Memory B cell (primary cell): ENCODE measurements at regions not wholly inside any gene's neighbourhood (a gene's known extent, or its start where the extent isn't known, plus 50 kb on each side); places are given as distances from the start of the nearest gene placed in this dataset.

Experiments used
- ATAC-seq: fragments of 150-1000 bp; cut with Tn5 transposase; 2 replicates; pipeline ENCODE4 v1.10.0; 2021; ENCODE audit warnings: low read depth, mild to moderate bottlenecking, moderate library complexity
- DNase-seq, 2 donors: peaks; one replicate each; pipeline ENCODE4 v3.0.0; 2022; ENCODE audit warnings: low spot score in 2 of 2
- H3K27ac Mint-ChIP-seq: one replicate; pipeline ENCODE4 v1.8.0; 2022; ENCODE audit warnings: mild to moderate bottlenecking, moderate library complexity, mixed read lengths
- H3K27me3 Mint-ChIP-seq: one replicate; pipeline ENCODE4 v1.8.0; 2022; ENCODE audit warnings: mixed read lengths
- H3K36me3 Mint-ChIP-seq: one replicate; pipeline ENCODE4 v1.8.0; 2022; ENCODE audit warnings: mild to moderate bottlenecking, mixed read lengths
- H3K4me1 Mint-ChIP-seq: one replicate; pipeline ENCODE4 v1.8.0; 2022; ENCODE audit warnings: mixed read lengths
- H3K4me3 Mint-ChIP-seq: one replicate; pipeline ENCODE4 v1.8.0; 2022; ENCODE audit warnings: mild to moderate bottlenecking, moderate library complexity, mixed read lengths
- H3K9me3 Mint-ChIP-seq: one replicate; pipeline ENCODE4 v1.8.0; 2022; ENCODE audit warnings: mixed read lengths

DNA sequence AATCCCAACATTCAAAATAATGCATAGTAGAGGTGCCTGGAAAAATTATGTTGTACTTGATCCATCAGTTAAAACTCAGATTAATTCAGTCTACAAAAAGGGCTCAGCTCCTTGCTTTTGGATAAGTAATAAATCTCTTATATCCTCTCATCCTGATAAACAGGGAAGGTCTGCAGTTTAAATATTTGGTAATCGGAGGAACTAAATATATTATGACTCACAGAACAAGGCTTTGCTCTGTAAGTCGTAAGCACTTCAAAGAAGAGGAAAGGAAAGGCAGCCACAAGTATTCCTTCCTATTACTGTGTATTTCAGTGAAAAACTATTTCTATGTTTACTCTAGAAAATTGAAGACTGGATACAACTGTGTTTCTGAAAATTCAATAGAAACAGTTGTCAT lies 757.9 kb downstream of the CDY2B start:
- H3K4me1 Mint-ChIP-seq: no peaks in the 10 kb centered on the region
- H3K36me3 Mint-ChIP-seq: no peaks in the 10 kb centered on the region
- DNase-seq (no peak), ATAC-seq (no peak)
- H3K27me3 Mint-ChIP-seq: no peaks in the 10 kb centered on the region
- H3K9me3 Mint-ChIP-seq: peaks cover 7% of the 10 kb centered on the region
- no peak overlapping the region for H3K27ac Mint-ChIP-seq
- no peak overlapping the region for H3K4me3 Mint-ChIP-seq

DNA sequence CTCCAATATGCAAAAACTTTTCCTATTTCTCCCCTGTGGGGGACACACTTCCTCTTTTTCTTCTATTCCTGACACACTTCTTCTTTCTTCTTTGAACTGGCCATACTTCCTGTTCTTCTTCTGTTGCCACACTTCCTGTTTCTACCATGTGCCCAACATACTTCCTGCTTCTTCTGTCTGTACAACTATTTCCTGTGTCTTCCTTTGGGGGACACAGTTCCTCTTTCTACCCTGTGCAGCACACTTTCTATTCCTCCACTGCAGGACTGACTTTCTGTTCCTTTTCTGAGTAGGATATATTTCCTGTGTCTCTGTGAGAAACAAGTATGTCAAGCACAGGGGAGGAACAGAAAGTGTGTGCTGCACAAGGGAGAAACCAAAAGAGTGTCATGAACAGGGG lies 794.7 kb downstream of the CDY2B start:
- Mint-ChIP-seq H3K36me3 (no peaks in the 10 kb centered on the region), H3K4me1 (no peaks in the 10 kb centered on the region), H3K4me3 (no peak overlapping the region), H3K27ac (no peak overlapping the region), H3K27me3 (no peaks in the 10 kb centered on the region), H3K9me3 (peaks cover 2% of the 10 kb centered on the region)
- ATAC-seq (peak; percentile 70), DNase-seq (no peak)

- ATAC-seq: peak; percentile 68
- peaks cover 37% of the 10 kb centered on the region for H3K9me3 Mint-ChIP-seq
- H3K27ac Mint-ChIP-seq: peak overlapping the region; percentile 90
- H3K36me3 Mint-ChIP-seq: peaks cover 22% of the 10 kb centered on the region
- no peaks in the 10 kb centered on the region for H3K27me3 Mint-ChIP-seq
- DNase-seq: no peak
- peaks cover 39% of the 10 kb centered on the region for H3K4me1 Mint-ChIP-seq
- H3K4me3 Mint-ChIP-seq: no peak overlapping the region
These were observed 800.1 kb downstream of the CDY2B start for GRCh38 chrY:17079887-17080286.

- H3K9me3 Mint-ChIP-seq: peaks cover 15% of the 10 kb centered on the region
- peaks cover 10% of the 10 kb centered on the region for H3K36me3 Mint-ChIP-seq
- H3K4me3 Mint-ChIP-seq: no peak overlapping the region
- peaks cover 14% of the 10 kb centered on the region for H3K4me1 Mint-ChIP-seq
- ATAC-seq: no peak
- H3K27ac Mint-ChIP-seq: no peak overlapping the region
- no peak for DNase-seq
- no peaks in the 10 kb centered on the region for H3K27me3 Mint-ChIP-seq
These were observed 812.7 kb downstream of the CDY2B start for GRCh38 chrY:17067307-17067706.

DNA sequence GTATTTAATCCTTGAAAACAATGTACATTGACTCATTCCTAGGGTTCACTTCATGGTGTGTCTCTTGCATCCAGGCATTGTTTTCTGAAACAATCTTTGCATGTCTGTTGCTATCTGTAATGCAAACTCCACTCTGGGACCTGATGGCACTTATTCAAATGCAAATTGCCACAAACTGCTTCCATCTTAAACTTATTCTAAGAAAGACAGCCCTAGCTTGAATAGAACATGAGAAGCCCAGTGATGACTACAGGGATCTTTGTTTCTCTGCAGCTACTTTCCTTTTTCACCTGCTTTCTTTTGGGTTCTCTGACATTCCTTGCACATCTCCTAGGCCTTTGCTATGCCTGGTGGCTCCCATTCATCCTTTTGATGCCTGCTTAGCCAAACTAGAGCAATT lies 827.0 kb downstream of the CDY2B start:
- Mint-ChIP-seq H3K9me3 (no peaks in the 10 kb centered on the region), H3K4me3 (no peak overlapping the region), H3K27ac (no peak overlapping the region), H3K36me3 (no peaks in the 10 kb centered on the region), H3K4me1 (no peaks in the 10 kb centered on the region), H3K27me3 (no peaks in the 10 kb centered on the region)
- ATAC-seq (no peak), DNase-seq (no peak)

- no peak for ATAC-seq
- no peaks in the 10 kb centered on the region for H3K36me3 Mint-ChIP-seq
- H3K27me3 Mint-ChIP-seq: no peaks in the 10 kb centered on the region
- no peak for DNase-seq
- no peaks in the 10 kb centered on the region for H3K9me3 Mint-ChIP-seq
- H3K4me1 Mint-ChIP-seq: no peaks in the 10 kb centered on the region
- no peak overlapping the region for H3K27ac Mint-ChIP-seq
- H3K4me3 Mint-ChIP-seq: no peak overlapping the region
These were observed 829.6 kb downstream of the CDY2B start for GRCh38 chrY:17050374-17050773.

DNA sequence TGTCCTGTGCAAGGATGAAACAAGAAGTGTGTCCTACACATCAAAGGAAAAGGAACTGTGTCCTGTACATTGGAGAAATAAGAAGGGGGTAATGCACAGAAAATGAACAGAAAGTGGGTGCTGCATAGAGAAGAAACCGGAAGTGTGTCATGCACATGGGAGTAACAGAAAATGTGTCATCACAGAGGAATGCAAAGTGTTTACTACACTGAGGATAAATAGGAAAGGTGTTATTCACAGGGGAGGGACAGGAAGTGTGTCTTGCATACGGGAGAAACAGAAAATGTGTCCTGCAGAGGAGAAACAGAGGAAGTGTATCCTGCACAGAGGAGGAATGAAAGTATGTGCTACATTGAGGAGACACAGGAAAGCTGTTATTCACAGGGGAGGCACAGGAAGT lies 834.9 kb downstream of the CDY2B start:
- DNase-seq (no peak), ATAC-seq (no peak)
- H3K4me3 Mint-ChIP-seq: no peak overlapping the region
- peaks cover 7% of the 10 kb centered on the region for H3K9me3 Mint-ChIP-seq
- H3K27me3 Mint-ChIP-seq: no peaks in the 10 kb centered on the region
- no peaks in the 10 kb centered on the region for H3K36me3 Mint-ChIP-seq
- H3K27ac Mint-ChIP-seq: no peak overlapping the region
- H3K4me1 Mint-ChIP-seq: peaks cover 3% of the 10 kb centered on the region

- no peak overlapping the region for H3K4me3 Mint-ChIP-seq
- ATAC-seq: peak; percentile 59
These were observed 835.3 kb downstream of the CDY2B start for GRCh38 chrY:17044723-17045122.

DNA sequence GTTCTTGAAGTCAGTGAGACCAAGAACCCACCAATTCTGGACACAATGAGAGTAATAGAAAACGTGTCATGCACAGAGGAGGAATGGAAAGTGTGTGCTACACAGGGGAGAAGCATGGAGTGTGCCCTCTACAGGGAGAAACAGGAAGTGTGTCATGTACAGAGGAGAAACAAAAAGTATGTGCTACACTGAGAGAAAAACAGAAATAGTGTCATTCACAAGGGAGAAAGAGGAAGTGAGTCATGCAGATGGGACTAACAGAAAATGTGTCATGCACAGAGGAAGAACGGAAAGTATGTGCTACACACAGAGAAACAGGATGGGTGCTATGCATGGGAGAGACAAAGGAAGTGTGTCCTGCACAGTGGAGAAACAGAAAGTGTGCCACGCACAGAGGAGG lies 835.7 kb downstream of the CDY2B start:
- Mint-ChIP-seq H3K4me3 (no peak overlapping the region), H3K27ac (no peak overlapping the region), H3K36me3 (no peaks in the 10 kb centered on the region), H3K4me1 (peaks cover 3% of the 10 kb centered on the region), H3K9me3 (peaks cover 7% of the 10 kb centered on the region), H3K27me3 (no peaks in the 10 kb centered on the region)
- peak; percentile 36 for ATAC-seq
- no peak for DNase-seq

More at GRCh38 chrY:17044723-17045122, 835.3 kb downstream of the CDY2B start:
- no peaks in the 10 kb centered on the region for H3K27me3 Mint-ChIP-seq
- DNase-seq: no peak
- H3K36me3 Mint-ChIP-seq: no peaks in the 10 kb centered on the region
- no peak overlapping the region for H3K27ac Mint-ChIP-seq
- peaks cover 3% of the 10 kb centered on the region for H3K4me1 Mint-ChIP-seq
- peaks cover 7% of the 10 kb centered on the region for H3K9me3 Mint-ChIP-seq

DNA sequence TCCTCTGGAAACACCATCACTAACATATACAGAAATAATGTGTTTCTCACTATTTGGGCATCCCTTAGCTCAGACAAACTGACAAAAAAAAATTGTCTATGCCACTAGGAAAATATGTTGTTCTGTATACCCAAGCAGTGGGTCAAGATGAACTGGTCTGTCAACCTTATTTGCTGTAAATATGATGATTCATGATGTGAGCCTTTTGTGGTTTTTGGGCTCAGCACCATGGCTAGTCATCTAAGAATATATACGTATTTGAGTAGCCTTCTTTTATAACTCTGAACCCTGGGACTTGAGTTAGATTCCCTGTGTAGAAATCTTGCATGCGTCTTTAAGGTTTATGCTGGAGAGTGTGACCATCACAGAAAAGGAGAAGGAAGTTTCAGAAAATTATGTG lies 841.6 kb downstream of the CDY2B start:
- ATAC-seq (no peak), DNase-seq (no peak)
- no peak overlapping the region for H3K27ac Mint-ChIP-seq
- peaks cover 3% of the 10 kb centered on the region for H3K4me1 Mint-ChIP-seq
- H3K4me3 Mint-ChIP-seq: no peak overlapping the region
- H3K36me3 Mint-ChIP-seq: no peaks in the 10 kb centered on the region
- no peaks in the 10 kb centered on the region for H3K27me3 Mint-ChIP-seq
- peaks cover 7% of the 10 kb centered on the region for H3K9me3 Mint-ChIP-seq

- Mint-ChIP-seq H3K27me3 (no peaks in the 10 kb centered on the region), H3K4me1 (no peaks in the 10 kb centered on the region), H3K27ac (no peak overlapping the region), H3K4me3 (no peak overlapping the region), H3K9me3 (peaks cover 2% of the 10 kb centered on the region), H3K36me3 (no peaks in the 10 kb centered on the region)
- DNase-seq (no peak), ATAC-seq (no peak)
These were observed 861.9 kb downstream of the CDY2B start for GRCh38 chrY:17018126-17018525.

- DNase-seq (no peak), ATAC-seq (no peak)
- Mint-ChIP-seq H3K4me1 (no peaks in the 10 kb centered on the region), H3K27me3 (no peaks in the 10 kb centered on the region), H3K4me3 (no peak overlapping the region), H3K27ac (no peak overlapping the region), H3K36me3 (no peaks in the 10 kb centered on the region), H3K9me3 (peaks cover 3% of the 10 kb centered on the region)
These were observed 886.5 kb downstream of the CDY2B start for GRCh38 chrY:16993551-16993950.

GRCh38 chrY:16981776-16982175 lies 898.2 kb downstream of the CDY2B start:
- ATAC-seq: no peak
- Mint-ChIP-seq H3K9me3 (peaks cover 5% of the 10 kb centered on the region), H3K4me3 (no peak overlapping the region), H3K4me1 (no peaks in the 10 kb centered on the region), H3K27ac (no peak overlapping the region), H3K36me3 (no peaks in the 10 kb centered on the region), H3K27me3 (peaks cover 3% of the 10 kb centered on the region)
- DNase-seq: no peak

DNA sequence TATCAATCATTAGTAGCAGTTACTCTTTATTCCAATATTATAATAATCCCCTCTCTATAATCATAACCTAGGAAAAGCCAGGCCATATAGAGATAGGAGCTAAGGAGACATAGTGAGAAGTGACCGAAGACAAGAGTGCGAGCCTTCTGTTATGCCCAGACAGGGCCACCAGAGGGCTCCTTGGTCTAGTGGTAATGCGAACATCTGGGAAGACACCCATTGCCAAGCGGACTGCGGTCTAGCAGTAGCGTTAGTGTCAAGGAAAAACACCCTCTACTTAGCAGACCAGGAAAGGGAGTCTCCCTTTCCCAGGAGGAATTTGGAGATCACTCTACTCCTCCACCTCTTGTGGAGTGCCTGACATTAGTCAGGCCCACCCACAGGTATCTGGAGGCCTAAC lies 920.9 kb downstream of the CDY2B start:
- Mint-ChIP-seq H3K27ac (no peak overlapping the region), H3K4me3 (no peak overlapping the region), H3K27me3 (no peaks in the 10 kb centered on the region), H3K9me3 (no peaks in the 10 kb centered on the region), H3K4me1 (no peaks in the 10 kb centered on the region), H3K36me3 (no peaks in the 10 kb centered on the region)
- no peak for DNase-seq
- ATAC-seq: no peak

DNA sequence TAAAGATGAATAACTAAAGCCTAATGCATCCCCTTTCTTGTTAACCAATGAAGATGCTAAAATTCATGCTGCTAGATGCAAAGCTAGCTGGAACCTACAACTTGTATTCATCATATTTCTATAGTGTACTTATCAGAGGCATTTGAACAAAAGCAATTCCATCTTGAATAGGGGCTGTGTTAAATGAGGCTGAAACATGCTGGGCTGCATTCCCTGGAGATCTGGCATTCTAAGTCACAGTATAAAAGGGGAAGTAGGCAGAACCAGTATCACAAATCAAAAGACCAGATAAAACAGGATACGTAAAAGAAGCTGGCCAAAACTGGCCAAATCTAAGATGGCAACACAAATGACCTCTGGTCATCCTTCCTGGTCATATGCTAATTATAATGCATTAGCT lies 932.8 kb downstream of the CDY2B start:
- H3K27me3 Mint-ChIP-seq: no peaks in the 10 kb centered on the region
- no peak overlapping the region for H3K27ac Mint-ChIP-seq
- ATAC-seq: no peak
- no peak for DNase-seq
- no peaks in the 10 kb centered on the region for H3K9me3 Mint-ChIP-seq
- H3K4me3 Mint-ChIP-seq: no peak overlapping the region
- no peaks in the 10 kb centered on the region for H3K36me3 Mint-ChIP-seq
- H3K4me1 Mint-ChIP-seq: no peaks in the 10 kb centered on the region
